SK-N-SH (cell line): ENCODE measurements at regions not wholly inside any gene's neighbourhood (a gene's known extent, or its start where the extent isn't known, plus 50 kb on each side); places are given as distances from the start of the nearest gene placed in this dataset.
"Not testable (repeated sequence)": the region's sequence is repeated elsewhere in the genome, so short reads cannot be mapped to it uniquely, and the experiment has no call there.

Experiments
- CTCF ChIA-PET: fragments of 300-600, 350-600 bp; formaldehyde crosslinking; extraction: SDS; loops from one replicate; lab custom pipeline; 2021; lab: Yijun Ruan, JAX
- POLR2A ChIA-PET: fragments of 350-600 bp; sonication (Branson Sonifier 250); formaldehyde crosslinking; extraction: SDS; loops from one replicate; lab custom pipeline; 2020; ENCODE audit warnings: antibody characterized with exemption, inconsistent platforms; lab: Yijun Ruan, JAX
- DNase-seq: peaks from one replicate; pipeline ENCODE4 v3.0.0; 2012
- H2AFZ ChIP-seq: fragments of 200-600 bp; sonication (generic); 2 replicates; pipeline ENCODE4 v1.8.1; 2016; ENCODE audit warnings: antibody characterized with exemption, mild to moderate bottlenecking, low read depth
- H3F3A ChIP-seq: fragments of 200-600 bp; sonication (generic); replicated peaks from 2 replicates; pipeline ENCODE3; 2016; ENCODE audit warnings: antibody characterized with exemption, mild to moderate bottlenecking; ENCODE audit not compliant: insufficient read depth
- H3K27ac ChIP-seq, 2 experiments: fragments of 200-500 bp in 1 of 2; fragments of 200-600 bp in 1 of 2; sonication (Bioruptor generic) in 1 of 2; sonication (generic), shearing (Covaris generic) in 1 of 2; 2 replicates each; pipeline versions ENCODE4 v1.5.1 to v1.6.1; 2014 to 2016; ENCODE audit warnings: low read depth in 2 of 2, inconsistent platforms in 1 of 2, low read length in 1 of 2, mild to moderate bottlenecking in 1 of 2, mixed read lengths in 1 of 2
- H3K27me3 ChIP-seq: fragments of 200-600 bp; sonication (generic), shearing (Covaris generic); 2 replicates; pipeline ENCODE4 v1.6.1; 2016; ENCODE audit warnings: mixed run types; ENCODE audit not compliant: insufficient read depth
- H3K36me3 ChIP-seq, 2 experiments: fragments of 200-500 bp in 1 of 2; fragments of 200-600 bp in 1 of 2; sonication (Bioruptor generic) in 1 of 2; sonication (generic) in 1 of 2; replicated peaks in 1 of 2; 2 replicates each; pipeline versions ENCODE3 to v1.5.1; 2014 to 2016; ENCODE audit warnings: low read length in 1 of 2, mild to moderate bottlenecking in 1 of 2; ENCODE audit not compliant: insufficient read depth in 2 of 2, control insufficient read depth in 1 of 2
- H3K4me1 ChIP-seq, 2 experiments: fragments of 200-500 bp in 1 of 2; fragments of 200-600 bp in 1 of 2; sonication (Bioruptor generic) in 1 of 2; sonication (generic), shearing (Covaris generic) in 1 of 2; 2 replicates each; pipeline versions ENCODE4 v1.5.1 to v1.6.1; 2014 to 2016; ENCODE audit warnings: low read depth in 1 of 2, low read length in 1 of 2, mixed run types in 1 of 2; ENCODE audit not compliant: insufficient read depth in 2 of 2, control insufficient read depth in 1 of 2
- H3K4me2 ChIP-seq: fragments of 200-600 bp; sonication (generic), shearing (Covaris generic); 2 replicates; pipeline ENCODE4 v1.6.1; 2017; ENCODE audit warnings: mixed run types
- H3K4me3 ChIP-seq, 2 experiments: fragments of 200-500 bp in 1 of 2; fragments of 200-600 bp in 1 of 2; sonication (Bioruptor generic) in 1 of 2; sonication (generic), shearing (Covaris generic) in 1 of 2; 2 replicates each; pipeline versions ENCODE4 v1.5.1 to v1.8.1; 2014 to 2016; ENCODE audit warnings: low read depth in 2 of 2, inconsistent platforms in 1 of 2, low read length in 1 of 2, mild to moderate bottlenecking in 1 of 2, mixed read lengths in 1 of 2, moderate library complexity in 1 of 2
- H3K79me2 ChIP-seq: fragments of 200-600 bp; sonication (generic); 2 replicates; pipeline ENCODE4 v1.8.1; 2017; ENCODE audit warnings: mild to moderate bottlenecking; ENCODE audit not compliant: insufficient read depth
- H3K9ac ChIP-seq: fragments of 200-600 bp; sonication (generic); 2 replicates; pipeline ENCODE4 v1.6.1; 2017; ENCODE audit warnings: mixed run types
- H3K9me2 ChIP-seq: fragments of 200-600 bp; sonication (generic); 2 replicates; pipeline ENCODE4 v1.6.1; 2017; ENCODE audit warnings: mixed run types
- H3K9me3 ChIP-seq: fragments of 200-600 bp; sonication (generic); 2 replicates; pipeline ENCODE4 v1.6.1; 2017; ENCODE audit warnings: mixed run types, mild to moderate bottlenecking, moderate library complexity
- H4K20me1 ChIP-seq: fragments of 200-600 bp; sonication (generic); 2 replicates; pipeline ENCODE4 v1.6.1; 2017; ENCODE audit warnings: mild to moderate bottlenecking, mixed run types; ENCODE audit not compliant: insufficient read depth
- CHD2 ChIP-seq: fragments of 150-350 bp; IDR thresholded peaks from 2 replicates; pipeline ENCODE4 v1.6.1; 2018; ENCODE audit warnings: low read length; ENCODE audit not compliant: partially characterized antibody
- FOSL2 ChIP-seq: IDR thresholded peaks from 2 replicates; pipeline ENCODE4 v1.4.0; 2012; ENCODE audit warnings: low read depth, mild to moderate bottlenecking, moderate library complexity, borderline replicate concordance
- FOXJ3 ChIP-seq: sonication (generic); formaldehyde crosslinking; IDR thresholded peaks from 2 replicates; pipeline ENCODE4 v1.5.1; 2020; ENCODE audit warnings: mild to moderate bottlenecking, missing genetic modification reagents
- GABPA ChIP-seq: IDR thresholded peaks from 2 replicates; pipeline ENCODE4 v1.4.0; 2012; ENCODE audit warnings: low read depth, mild to moderate bottlenecking
- JUND ChIP-seq: IDR thresholded peaks from 2 replicates; pipeline ENCODE4 v1.4.0; 2012
- MAX ChIP-seq: IDR thresholded peaks from 2 replicates; pipeline ENCODE4 v1.4.0; 2012; ENCODE audit warnings: low read depth
- RFX5 ChIP-seq: IDR thresholded peaks from 2 replicates; pipeline ENCODE4 v1.6.1; 2012; ENCODE audit warnings: mild to moderate bottlenecking, improper control_type of control experiment, low read length
- YY1 ChIP-seq: IDR thresholded peaks from 2 replicates; pipeline ENCODE4 v1.4.0; 2012; ENCODE audit warnings: low read depth, mild to moderate bottlenecking
- WGBS: methylation state at CpG from one replicate; pipeline ENCODE4 v1.1.6; 2017; ENCODE audit warnings: low lambda C conversion rate; 5-methylcytosine and 5-hydroxymethylcytosine counted together
- TF ChIP-seq, protein P1 (sequence below): IDR thresholded peaks from 2 replicates; pipeline ENCODE4; 2012
- TF ChIP-seq, protein P2 (sequence below): IDR thresholded peaks from 2 replicates; pipeline ENCODE4 v1.4.0; 2012; ENCODE audit warnings: low read depth, borderline replicate concordance

- Histone ChIP-seq H3K36me3 (no peaks in the 10 kb centered on the region), H3K4me1 (peaks cover 0 to 8% of the 10 kb centered on the region in 2 experiments; a peak in 2 of 4 replicates), H3F3A (no peaks in the 10 kb centered on the region), H3K9ac (no peak overlapping the region), H3K27me3 (no peaks in the 10 kb centered on the region), H3K27ac (no peak overlapping the region), H3K9me3 (no peaks in the 10 kb centered on the region), H3K4me3 (no peak overlapping the region), H3K79me2 (no peaks in the 10 kb centered on the region), H4K20me1 (no peaks in the 10 kb centered on the region), H2AFZ (no peak overlapping the region), H3K4me2 (no peak overlapping the region), H3K9me2 (no peaks in the 10 kb centered on the region)
- POLR2A ChIA-PET = no interaction called here
- TF ChIP-seq FOSL2 (no peak), MAX (no peak), JUND (no peak), GABPA (no peak), FOXJ3 (CRISPR knock-in tag) (no peak), YY1 (no peak), CHD2 (no peak), RFX5 (no peak)
- TF ChIP-seq, protein P1, sequence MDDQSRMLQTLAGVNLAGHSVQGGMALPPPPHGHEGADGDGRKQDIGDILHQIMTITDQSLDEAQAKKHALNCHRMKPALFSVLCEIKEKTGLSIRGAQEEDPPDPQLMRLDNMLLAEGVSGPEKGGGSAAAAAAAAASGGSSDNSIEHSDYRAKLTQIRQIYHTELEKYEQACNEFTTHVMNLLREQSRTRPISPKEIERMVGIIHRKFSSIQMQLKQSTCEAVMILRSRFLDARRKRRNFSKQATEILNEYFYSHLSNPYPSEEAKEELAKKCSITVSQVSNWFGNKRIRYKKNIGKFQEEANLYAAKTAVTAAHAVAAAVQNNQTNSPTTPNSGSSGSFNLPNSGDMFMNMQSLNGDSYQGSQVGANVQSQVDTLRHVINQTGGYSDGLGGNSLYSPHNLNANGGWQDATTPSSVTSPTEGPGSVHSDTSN = no peak
- TF ChIP-seq, protein P2, sequence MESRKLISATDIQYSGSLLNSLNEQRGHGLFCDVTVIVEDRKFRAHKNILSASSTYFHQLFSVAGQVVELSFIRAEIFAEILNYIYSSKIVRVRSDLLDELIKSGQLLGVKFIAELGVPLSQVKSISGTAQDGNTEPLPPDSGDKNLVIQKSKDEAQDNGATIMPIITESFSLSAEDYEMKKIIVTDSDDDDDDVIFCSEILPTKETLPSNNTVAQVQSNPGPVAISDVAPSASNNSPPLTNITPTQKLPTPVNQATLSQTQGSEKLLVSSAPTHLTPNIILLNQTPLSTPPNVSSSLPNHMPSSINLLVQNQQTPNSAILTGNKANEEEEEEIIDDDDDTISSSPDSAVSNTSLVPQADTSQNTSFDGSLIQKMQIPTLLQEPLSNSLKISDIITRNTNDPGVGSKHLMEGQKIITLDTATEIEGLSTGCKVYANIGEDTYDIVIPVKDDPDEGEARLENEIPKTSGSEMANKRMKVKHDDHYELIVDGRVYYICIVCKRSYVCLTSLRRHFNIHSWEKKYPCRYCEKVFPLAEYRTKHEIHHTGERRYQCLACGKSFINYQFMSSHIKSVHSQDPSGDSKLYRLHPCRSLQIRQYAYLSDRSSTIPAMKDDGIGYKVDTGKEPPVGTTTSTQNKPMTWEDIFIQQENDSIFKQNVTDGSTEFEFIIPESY = no peak
- 58% methylated on average over 8 of the region's 9 CpGs for WGBS
- no peak for DNase-seq
- CTCF ChIA-PET = no interaction called here
These were observed 333.5 kb downstream of the QKI start for GRCh38 chr6:163748036-163748435.

DNA sequence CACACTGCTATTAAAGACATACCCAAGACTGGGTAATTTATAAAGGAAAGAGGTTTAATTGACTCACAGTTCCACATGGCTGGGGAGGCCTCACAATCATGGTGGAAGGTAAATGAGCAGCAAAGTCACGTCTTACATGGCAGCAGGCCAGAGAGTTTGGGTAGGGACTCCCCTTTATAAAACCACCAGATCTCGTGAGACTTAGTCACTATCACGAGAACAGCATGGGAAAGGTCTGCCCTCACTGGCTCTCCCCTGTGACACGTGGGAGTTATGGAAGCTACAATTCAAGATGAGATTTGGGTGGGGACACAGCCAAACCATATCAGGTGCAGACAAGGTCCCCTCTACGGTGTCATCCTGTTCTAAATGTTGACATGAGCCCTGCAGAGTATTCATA, 332.5 kb downstream of the QKI start:
- H3K36me3 ChIP-seq, H2AFZ ChIP-seq, H3K27me3 ChIP-seq, H3K27ac ChIP-seq, H4K20me1 ChIP-seq, CTCF ChIA-PET, H3K9me2 ChIP-seq, H3K4me3 ChIP-seq, H3K4me2 ChIP-seq, DNase-seq, H3K9me3 ChIP-seq, H3K9ac ChIP-seq, H3K79me2 ChIP-seq, H3F3A ChIP-seq, POLR2A ChIA-PET: not testable (repeated sequence)
- H3K4me1 ChIP-seq = peaks cover 0 to 13% of the 10 kb centered on the region in 2 experiments; a peak in 2 of 4 replicates
- WGBS = 53% methylated on average over 5 of the region's 5 CpGs
